SJSA1 (cell line): ENCODE measurements at regions not wholly inside any gene's neighbourhood (a gene's known extent, or its start where the extent isn't known, plus 50 kb on each side); places are given as distances from the start of the nearest gene placed in this dataset.

Source experiments
- DNase-seq, 2 experiments: peaks; one replicate each; pipeline ENCODE4 v3.0.0-alpha.2; 2015 to 2020; ENCODE audit warnings: low spot score in 2 of 2, low read depth in 1 of 2
- H3K27ac ChIP-seq: fragments of 250-450 bp; sonication (Bioruptor Pico); 2 replicates; pipeline ENCODE4 v1.5.1; 2020; ENCODE audit warnings: mild to moderate bottlenecking, moderate library complexity
- H3K27me3 ChIP-seq: fragments of 250-450 bp; sonication (Bioruptor Pico); replicated peaks from 2 replicates; pipeline ENCODE4 v1.5.1; 2020; ENCODE audit warnings: mild to moderate bottlenecking, moderate library complexity
- H3K36me3 ChIP-seq: fragments of 250-450 bp; sonication (Bioruptor Pico); 2 replicates; pipeline ENCODE4 v1.5.1; 2020; ENCODE audit warnings: mild to moderate bottlenecking
- H3K4me1 ChIP-seq: fragments of 250-450 bp; sonication (Bioruptor Pico); replicated peaks from 2 replicates; pipeline ENCODE4 v1.6.1; 2021; ENCODE audit warnings: mild to moderate bottlenecking
- H3K4me3 ChIP-seq: fragments of 250-450 bp; sonication (Bioruptor Pico); 2 replicates; pipeline ENCODE4 v1.5.1; 2020; ENCODE audit warnings: mild to moderate bottlenecking
- H3K9me3 ChIP-seq: fragments of 250-450 bp; sonication (Bioruptor Pico); replicated peaks from 2 replicates; pipeline ENCODE4 v1.5.1; 2020; ENCODE audit warnings: mild to moderate bottlenecking

DNA sequence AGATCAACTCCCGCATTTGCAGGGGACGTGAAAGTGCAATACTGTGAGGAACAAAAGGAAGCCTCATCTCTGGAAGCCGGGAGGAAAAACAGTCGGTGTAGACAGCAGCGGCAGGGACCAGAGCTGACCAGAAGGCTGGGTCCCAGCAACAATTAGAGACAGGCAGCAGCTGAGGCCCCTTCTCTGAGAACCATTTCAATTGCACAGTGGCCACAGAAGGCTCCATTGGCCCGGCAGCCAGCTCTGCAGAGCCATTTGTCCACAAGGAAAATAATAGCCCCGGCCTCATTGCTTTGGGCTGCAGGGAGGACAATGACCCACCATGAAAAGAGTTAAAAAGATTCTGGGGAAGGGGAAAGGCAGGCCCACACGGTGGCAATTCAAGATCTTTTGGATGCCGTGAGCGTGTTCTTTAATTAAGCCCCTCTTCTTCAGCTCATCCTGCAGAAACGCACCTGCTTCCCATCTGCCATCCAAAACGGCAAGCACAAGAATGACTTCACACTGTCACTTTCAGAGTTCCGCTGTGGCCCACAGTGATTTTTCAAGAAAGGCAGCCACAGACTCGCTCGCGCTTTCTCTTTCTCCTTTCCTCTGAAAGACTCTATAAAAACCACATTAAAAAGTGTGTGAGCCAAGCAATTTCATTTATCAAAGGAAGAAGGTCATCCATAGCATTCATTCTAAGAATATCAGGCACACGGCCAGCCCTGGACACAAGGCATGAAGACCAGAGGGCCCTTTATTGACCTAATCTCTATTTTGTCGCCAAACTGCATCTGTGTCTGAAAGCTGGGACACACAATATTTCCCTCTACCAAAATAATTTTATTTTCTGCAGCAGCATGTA, 293.6 kb downstream of the SOX11 start:
- no peak overlapping the region for H3K4me3 ChIP-seq
- no peak for DNase-seq
- H3K27ac ChIP-seq, result no peak overlapping the region
- no peaks in the 10 kb centered on the region for H3K4me1 ChIP-seq
- H3K9me3 ChIP-seq, result no peaks in the 10 kb centered on the region; the same call in 1 of the 2 replicates
- no peaks in the 10 kb centered on the region for H3K36me3 ChIP-seq
- H3K27me3 ChIP-seq, result no peaks in the 10 kb centered on the region

GRCh38 chr2:5986801-5987787, 294.9 kb downstream of the SOX11 start:
- Histone ChIP-seq H3K4me1 (no peaks in the 10 kb centered on the region), H3K27ac (no peak overlapping the region), H3K4me3 (no peak overlapping the region), H3K36me3 (no peaks in the 10 kb centered on the region), H3K9me3 (no peaks in the 10 kb centered on the region; the same call in 1 of the 2 replicates), H3K27me3 (no peaks in the 10 kb centered on the region)
- DNase-seq, result no peak

GRCh38 chr2:5988120-5988519, 295.9 kb downstream of the SOX11 start:
- H3K36me3 ChIP-seq, result no peaks in the 10 kb centered on the region
- H3K27me3 ChIP-seq, result no peaks in the 10 kb centered on the region
- no peaks in the 10 kb centered on the region for H3K4me1 ChIP-seq
- H3K9me3 ChIP-seq, result no peaks in the 10 kb centered on the region; the same call in 1 of the 2 replicates
- H3K27ac ChIP-seq, result no peak overlapping the region
- no peak overlapping the region for H3K4me3 ChIP-seq
- DNase-seq, result no peak

DNA sequence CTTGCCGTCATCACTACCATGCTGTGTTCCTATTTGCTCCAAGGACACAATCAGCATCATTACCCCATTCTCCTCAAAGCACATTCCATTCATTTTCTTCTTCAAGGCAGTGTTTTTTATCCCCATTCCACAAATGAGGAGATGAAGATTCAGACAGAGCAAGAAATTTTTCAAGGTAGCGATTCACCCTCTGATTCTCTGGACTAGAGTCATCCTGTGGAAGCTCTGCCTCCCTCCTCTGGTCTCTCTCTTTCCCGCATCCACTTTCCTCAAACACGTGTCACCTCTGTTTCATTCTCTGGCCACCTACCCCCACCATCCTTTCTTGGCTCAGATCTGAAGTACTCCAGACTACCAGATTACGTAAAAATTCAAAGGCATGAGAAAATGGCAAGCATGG, 297.9 kb downstream of the SOX11 start:
- H3K4me1 ChIP-seq, result no peaks in the 10 kb centered on the region
- no peak overlapping the region for H3K4me3 ChIP-seq
- DNase-seq, result no peak
- H3K36me3 ChIP-seq, result no peaks in the 10 kb centered on the region
- no peaks in the 10 kb centered on the region for H3K27me3 ChIP-seq
- no peaks in the 10 kb centered on the region; the same call in 1 of the 2 replicates for H3K9me3 ChIP-seq
- no peak overlapping the region for H3K27ac ChIP-seq

- no peaks in the 10 kb centered on the region for H3K36me3 ChIP-seq
- no peak for DNase-seq
These were observed 299.3 kb downstream of the SOX11 start for GRCh38 chr2:5991305-5991968.

GRCh38 chr2:5995832-5996231, 303.6 kb downstream of the SOX11 start:
- DNase-seq, result no peak
- no peaks in the 10 kb centered on the region for H3K4me1 ChIP-seq
- H3K27me3 ChIP-seq, result no peaks in the 10 kb centered on the region
- H3K36me3 ChIP-seq, result no peaks in the 10 kb centered on the region
- no peaks in the 10 kb centered on the region for H3K9me3 ChIP-seq
- no peak overlapping the region for H3K4me3 ChIP-seq
- no peak overlapping the region for H3K27ac ChIP-seq

More at GRCh38 chr2:5991305-5991968, 299.3 kb downstream of the SOX11 start:
- Histone ChIP-seq H3K27me3 (no peaks in the 10 kb centered on the region), H3K27ac (no peak overlapping the region), H3K9me3 (no peaks in the 10 kb centered on the region; the same call in 1 of the 2 replicates), H3K4me3 (no peak overlapping the region), H3K4me1 (no peaks in the 10 kb centered on the region)

DNA sequence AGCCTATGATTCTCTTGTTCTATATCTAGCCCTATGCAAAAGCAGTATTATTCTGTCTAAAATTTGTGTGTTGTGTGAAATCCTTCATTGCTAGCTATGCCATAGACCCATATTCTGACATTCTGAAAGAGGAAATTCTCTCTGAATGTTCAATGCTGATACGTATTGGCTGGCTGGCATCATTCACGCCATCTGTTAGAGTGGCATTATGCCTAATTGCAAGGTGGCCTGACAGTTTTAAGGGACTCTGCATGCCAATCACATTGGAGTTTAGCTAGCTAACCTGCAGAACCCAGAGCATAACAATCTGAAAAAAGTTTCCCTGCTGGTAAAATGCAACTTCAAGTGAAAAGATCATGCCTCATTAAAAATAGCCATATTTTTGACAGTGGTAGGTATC, 316.0 kb downstream of the SOX11 start:
- DNase-seq, result no peak
- Histone ChIP-seq H3K4me1 (no peaks in the 10 kb centered on the region), H3K36me3 (no peaks in the 10 kb centered on the region), H3K27me3 (no peaks in the 10 kb centered on the region), H3K9me3 (peaks cover 4% of the 10 kb centered on the region), H3K27ac (no peak overlapping the region), H3K4me3 (no peak overlapping the region)

DNA sequence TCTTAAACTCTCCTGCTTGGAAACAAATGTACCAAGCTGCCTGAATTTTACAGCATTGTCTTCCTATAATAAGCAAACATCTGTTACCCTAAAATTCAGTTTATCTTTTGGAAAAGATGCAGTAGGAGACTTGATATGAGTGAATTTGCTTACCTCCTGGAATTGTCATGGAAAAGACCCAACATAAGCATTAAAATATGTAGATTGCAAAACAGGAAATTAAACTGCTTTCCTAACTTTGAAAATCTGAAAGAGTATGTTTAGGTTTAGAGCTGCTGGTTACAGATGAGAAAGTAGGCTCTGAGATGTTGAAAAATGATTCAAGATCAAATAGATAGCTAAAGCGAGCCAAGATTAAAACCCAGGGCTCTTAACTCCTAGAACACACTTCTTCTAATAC, 316.5 kb downstream of the SOX11 start:
- peaks cover 4% of the 10 kb centered on the region for H3K9me3 ChIP-seq
- H3K4me1 ChIP-seq, result no peaks in the 10 kb centered on the region
- DNase-seq, result no peak
- no peaks in the 10 kb centered on the region for H3K27me3 ChIP-seq
- no peak overlapping the region for H3K27ac ChIP-seq
- no peaks in the 10 kb centered on the region for H3K36me3 ChIP-seq
- H3K4me3 ChIP-seq, result no peak overlapping the region

- no peak for DNase-seq
- Histone ChIP-seq H3K36me3 (no peaks in the 10 kb centered on the region), H3K4me1 (no peaks in the 10 kb centered on the region), H3K27me3 (no peaks in the 10 kb centered on the region), H3K4me3 (no peak overlapping the region), H3K27ac (no peak overlapping the region), H3K9me3 (peaks cover 4% of the 10 kb centered on the region)
These were observed 318.0 kb downstream of the SOX11 start for GRCh38 chr2:6010163-6010562.

GRCh38 chr2:6011921-6012320, 319.7 kb downstream of the SOX11 start:
- no peak for DNase-seq
- H3K27ac ChIP-seq, result no peak overlapping the region
- H3K9me3 ChIP-seq, result peaks cover 4% of the 10 kb centered on the region
- H3K4me3 ChIP-seq, result no peak overlapping the region
- no peaks in the 10 kb centered on the region for H3K4me1 ChIP-seq
- no peaks in the 10 kb centered on the region for H3K36me3 ChIP-seq
- no peaks in the 10 kb centered on the region for H3K27me3 ChIP-seq

GRCh38 chr2:6017736-6018286, 325.6 kb downstream of the SOX11 start:
- Histone ChIP-seq H3K36me3 (no peaks in the 10 kb centered on the region), H3K4me3 (no peak overlapping the region), H3K27me3 (no peaks in the 10 kb centered on the region), H3K27ac (no peak overlapping the region), H3K4me1 (no peaks in the 10 kb centered on the region), H3K9me3 (no peaks in the 10 kb centered on the region; the same call in 1 of the 2 replicates)
- DNase-seq, result no peak

GRCh38 chr2:6024229-6024628, 332.0 kb downstream of the SOX11 start:
- H3K4me1 ChIP-seq, result no peaks in the 10 kb centered on the region
- no peak overlapping the region for H3K4me3 ChIP-seq
- no peaks in the 10 kb centered on the region for H3K27me3 ChIP-seq
- no peaks in the 10 kb centered on the region for H3K9me3 ChIP-seq
- no peak overlapping the region for H3K27ac ChIP-seq
- H3K36me3 ChIP-seq, result no peaks in the 10 kb centered on the region
- DNase-seq, result no peak

DNA sequence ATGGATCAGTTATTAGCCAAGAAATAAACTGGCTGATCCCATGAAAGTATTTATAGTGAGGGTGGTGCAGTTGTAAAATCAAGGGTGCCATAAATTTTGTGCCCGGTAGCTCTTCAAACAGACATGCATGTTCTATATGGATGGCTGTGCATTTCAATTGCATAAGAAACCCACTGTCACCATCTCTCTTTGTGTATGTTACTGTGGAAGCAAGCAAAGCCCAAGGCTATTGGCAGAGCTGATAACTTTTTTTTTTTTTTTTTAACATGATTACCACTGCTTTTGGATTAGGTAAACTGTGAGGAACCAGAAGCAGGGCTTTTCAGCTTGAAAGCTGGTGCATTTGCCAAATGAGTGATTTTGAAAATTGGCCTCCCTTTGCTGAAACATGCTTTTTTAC, 332.6 kb downstream of the SOX11 start:
- Histone ChIP-seq H3K4me1 (no peaks in the 10 kb centered on the region), H3K27me3 (no peaks in the 10 kb centered on the region), H3K27ac (no peak overlapping the region), H3K4me3 (no peak overlapping the region), H3K9me3 (no peaks in the 10 kb centered on the region), H3K36me3 (no peaks in the 10 kb centered on the region)
- DNase-seq, result no peak
